B cell (primary cell): ENCODE measurements at regions not wholly inside any gene's neighbourhood (a gene's known extent, or its start where the extent isn't known, plus 50 kb on each side); places are given as distances from the start of the nearest gene placed in this dataset.

Experiments used
- ATAC-seq: fragments of 200-7000 bp; cut with Tn5 transposase; one replicate; pipeline ENCODE4 v1.10.0; 2021; ENCODE audit warnings: low read depth, mild to moderate bottlenecking, moderate number of reproducible peaks, moderate library complexity
- CTCF ChIA-PET: fragments of 350-600 bp; sonication (Branson Sonifier 250); formaldehyde crosslinking; loops from one replicate; lab custom pipeline; 2021; ENCODE audit warnings: antibody characterized with exemption, inconsistent platforms; lab: Charles Lee
- POLR2A ChIA-PET: fragments of 350-600 bp; sonication (Branson Sonifier 250); formaldehyde crosslinking; loops from one replicate; lab custom pipeline; 2021; ENCODE audit warnings: antibody characterized with exemption; lab: Charles Lee
- DNase-seq: peaks from one replicate; pipeline ENCODE4 v3.0.0; 2013
- H2AFZ ChIP-seq: 2 replicates; pipeline ENCODE4 v1.6.1; 2012; ENCODE audit warnings: mild to moderate bottlenecking, low read depth, low read length; ENCODE audit not compliant: insufficient read depth, poor library complexity, severe bottlenecking
- H3K27ac ChIP-seq, 2 donors: 1 replicate in 1 of 2; 2 replicates in 1 of 2; pipeline ENCODE4 v1.5.1; 2012 to 2013; ENCODE audit warnings: low read length in 2 of 2, mild to moderate bottlenecking in 2 of 2, moderate library complexity in 1 of 2
- H3K27me3 ChIP-seq, 4 experiments: fragments of 200-600 bp in 1 of 4; sonication (generic) in 1 of 4; replicated peaks in 1 of 4; 1 replicate in 2 of 4; 2 replicates in 2 of 4; pipeline versions ENCODE4 v1.6.1 to v1.7.0; 2013 to 2016; ENCODE audit warnings: low read length in 3 of 4, mild to moderate bottlenecking in 2 of 4, mixed read lengths in 1 of 4, moderate library complexity in 1 of 4; ENCODE audit not compliant: insufficient read depth in 4 of 4, control insufficient read depth in 3 of 4; ENCODE audit errors: control extremely low read depth in 1 of 4
- H3K36me3 ChIP-seq, 2 experiments: replicated peaks in 1 of 2; 1 replicate in 1 of 2; 2 replicates in 1 of 2; pipeline versions ENCODE4 v1.6.1 to v1.7.1; 2013; ENCODE audit warnings: low read length in 1 of 2; ENCODE audit not compliant: insufficient read depth in 2 of 2, control insufficient read depth in 1 of 2; ENCODE audit errors: control extremely low read depth in 1 of 2, extremely low read depth in 1 of 2
- H3K4me1 ChIP-seq, 2 donors: fragments of 200-600 bp in 1 of 2; sonication (generic) in 1 of 2; 1 replicate in 1 of 2; 2 replicates in 1 of 2; pipeline versions ENCODE4 v1.5.1 to v1.6.1; 2013 to 2017; ENCODE audit warnings: low read length in 2 of 2; ENCODE audit not compliant: control insufficient read depth in 2 of 2, insufficient read depth in 2 of 2
- H3K4me2 ChIP-seq: replicated peaks from 2 replicates; pipeline ENCODE3; 2012; ENCODE audit warnings: mild to moderate bottlenecking, low read depth, low read length; ENCODE audit not compliant: poor library complexity, severe bottlenecking
- H3K4me3 ChIP-seq, 5 experiments: fragments of 200-600 bp in 1 of 5; sonication (generic) in 1 of 5; 1 replicate in 3 of 5; 2 replicates in 2 of 5; pipeline versions ENCODE4 v1.5.1 to v1.7.0; 2011 to 2016; ENCODE audit warnings: low read length in 4 of 5, mild to moderate bottlenecking in 4 of 5, low read depth in 2 of 5, control low read depth in 1 of 5, moderate library complexity in 1 of 5; ENCODE audit not compliant: insufficient read depth in 1 of 5; ENCODE audit errors: control extremely low read depth in 1 of 5, extremely low read depth in 1 of 5
- H3K79me2 ChIP-seq: fragments of 200-600 bp; sonication (generic); one replicate; pipeline ENCODE4 v1.6.0; 2016; ENCODE audit warnings: low read length; ENCODE audit not compliant: control insufficient read depth, insufficient read depth
- H3K9ac ChIP-seq: fragments of 200-600 bp; sonication (generic); 2 replicates; pipeline ENCODE4 v1.6.1; 2017; ENCODE audit warnings: mild to moderate bottlenecking, low read length, moderate library complexity
- H3K9me3 ChIP-seq, 3 donors: one replicate each; pipeline versions ENCODE4 v1.6.1 to v1.7.1; 2013; ENCODE audit warnings: low read length in 2 of 3; ENCODE audit not compliant: control insufficient read depth in 2 of 3, insufficient read depth in 1 of 3; ENCODE audit errors: control extremely low read depth in 1 of 3
- H4K20me1 ChIP-seq: 2 replicates; pipeline ENCODE4 v1.6.0; 2012; ENCODE audit warnings: mild to moderate bottlenecking, low read length; ENCODE audit not compliant: insufficient read depth, control insufficient read depth, poor library complexity, severe bottlenecking
- H3K27ac Mint-ChIP-seq: one replicate; pipeline ENCODE4 v1.8.0; 2021; ENCODE audit warnings: mixed read lengths
- H3K27me3 Mint-ChIP-seq: one replicate; pipeline ENCODE4 v1.8.0; 2021; ENCODE audit warnings: mixed read lengths
- H3K4me1 Mint-ChIP-seq: one replicate; pipeline ENCODE4 v1.8.0; 2021; ENCODE audit warnings: mixed read lengths
- H3K4me3 Mint-ChIP-seq: one replicate; pipeline ENCODE4 v1.8.0; 2021; ENCODE audit warnings: mixed read lengths
- H3K9me3 Mint-ChIP-seq: one replicate; pipeline ENCODE4 v1.8.0; 2022; ENCODE audit warnings: mixed read lengths; ENCODE audit not compliant: insufficient read depth
- EZH2 ChIP-seq: IDR thresholded peaks from 2 replicates; pipeline ENCODE4 v1.6.1; 2012; ENCODE audit warnings: borderline replicate concordance, low read depth, mild to moderate bottlenecking, moderate library complexity, low read length; ENCODE audit not compliant: insufficient read depth, poor library complexity, severe bottlenecking
- WGBS: methylation state at CpG from one replicate; pipeline ENCODE4 v1.1.5; 2013; ENCODE audit warnings: missing lambda C conversion rate; ENCODE audit not compliant: insufficient coverage; 5-methylcytosine and 5-hydroxymethylcytosine counted together
- intact Hi-C: fragments of 100-400 bp; cut with micrococcal nuclease; formaldehyde crosslinking; loops from one replicate; pipeline ENCODE4 v1.10.0; 2022
- TF ChIP-seq, protein P1 (sequence below): fragments of 200-600 bp; IDR thresholded peaks from one replicate; pipeline ENCODE4 v1.8.0; 2022; ENCODE audit warnings: antibody characterized with exemption, mild to moderate bottlenecking

DNA sequence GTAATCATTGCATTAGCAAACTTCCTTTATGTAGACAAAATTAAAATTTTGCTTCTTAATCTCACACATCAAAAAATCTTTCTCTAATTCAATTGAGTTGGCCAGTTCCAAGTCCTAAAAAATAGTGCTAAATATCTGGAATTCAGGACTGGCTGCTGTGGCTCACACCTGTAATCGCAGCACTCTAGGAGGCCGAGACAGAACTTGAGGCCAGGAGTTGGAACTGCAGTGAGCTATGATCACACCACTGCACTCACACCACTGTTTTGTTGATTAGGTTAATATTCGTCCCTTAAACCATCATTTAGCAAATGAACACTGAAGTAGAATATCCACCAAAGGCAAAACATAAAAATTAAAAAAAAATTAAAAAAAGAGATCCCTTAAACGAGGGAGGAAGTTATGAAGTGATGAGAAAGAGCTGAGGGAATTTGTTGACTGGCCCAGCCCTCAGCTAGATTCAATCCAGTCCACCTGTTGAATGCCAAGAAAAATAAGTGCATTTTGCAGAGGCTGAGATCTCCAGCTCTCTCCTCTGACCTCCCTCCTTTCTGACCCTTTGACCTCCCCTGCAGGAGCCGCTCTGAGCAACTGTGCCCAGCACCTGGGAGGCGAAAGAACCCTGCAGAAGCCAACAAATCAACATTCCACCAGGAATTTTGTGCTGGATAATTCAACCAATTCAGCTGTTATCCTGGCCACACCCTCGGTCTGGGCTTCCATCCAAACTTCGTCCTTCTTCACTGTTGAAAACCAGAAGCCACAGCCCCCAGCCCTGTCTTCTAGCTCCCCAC, 96.8 kb downstream of the OR2K2 start:
- Mint-ChIP-seq H3K27ac (no peak overlapping the region), H3K27me3 (no peaks in the 10 kb centered on the region), H3K9me3 (no peaks in the 10 kb centered on the region), H3K4me1 (no peaks in the 10 kb centered on the region), H3K4me3 (no peak overlapping the region)
- Histone ChIP-seq H3K27ac (no peak overlapping the region), H4K20me1 (no peaks in the 10 kb centered on the region), H2AFZ (no peak overlapping the region), H3K79me2 (no peaks in the 10 kb centered on the region), H3K9me3 (no peaks in the 10 kb centered on the region), H3K9ac (no peak overlapping the region), H3K4me3 (no peak overlapping the region), H3K27me3 (no peaks in the 10 kb centered on the region), H3K4me2 (no peak overlapping the region), H3K36me3 (no peaks in the 10 kb centered on the region), H3K4me1 (no peaks in the 10 kb centered on the region)
- intact Hi-C loops, result no loop called here
- ChIA-PET POLR2A (no interaction called here), CTCF (interaction anchor here (1.0 kb wide), 1 partner anchor 13 kb away, joined by 3 read pairs; no protein-coding TSS in a partner anchor)
- TF ChIP-seq, protein P1, sequence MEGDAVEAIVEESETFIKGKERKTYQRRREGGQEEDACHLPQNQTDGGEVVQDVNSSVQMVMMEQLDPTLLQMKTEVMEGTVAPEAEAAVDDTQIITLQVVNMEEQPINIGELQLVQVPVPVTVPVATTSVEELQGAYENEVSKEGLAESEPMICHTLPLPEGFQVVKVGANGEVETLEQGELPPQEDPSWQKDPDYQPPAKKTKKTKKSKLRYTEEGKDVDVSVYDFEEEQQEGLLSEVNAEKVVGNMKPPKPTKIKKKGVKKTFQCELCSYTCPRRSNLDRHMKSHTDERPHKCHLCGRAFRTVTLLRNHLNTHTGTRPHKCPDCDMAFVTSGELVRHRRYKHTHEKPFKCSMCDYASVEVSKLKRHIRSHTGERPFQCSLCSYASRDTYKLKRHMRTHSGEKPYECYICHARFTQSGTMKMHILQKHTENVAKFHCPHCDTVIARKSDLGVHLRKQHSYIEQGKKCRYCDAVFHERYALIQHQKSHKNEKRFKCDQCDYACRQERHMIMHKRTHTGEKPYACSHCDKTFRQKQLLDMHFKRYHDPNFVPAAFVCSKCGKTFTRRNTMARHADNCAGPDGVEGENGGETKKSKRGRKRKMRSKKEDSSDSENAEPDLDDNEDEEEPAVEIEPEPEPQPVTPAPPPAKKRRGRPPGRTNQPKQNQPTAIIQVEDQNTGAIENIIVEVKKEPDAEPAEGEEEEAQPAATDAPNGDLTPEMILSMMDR, result no peak
- TF ChIP-seq EZH2, result no peak
- DNase-seq (no peak), ATAC-seq (no peak)
- 68% methylated on average over 4 of the region's 8 CpGs for WGBS

DNA sequence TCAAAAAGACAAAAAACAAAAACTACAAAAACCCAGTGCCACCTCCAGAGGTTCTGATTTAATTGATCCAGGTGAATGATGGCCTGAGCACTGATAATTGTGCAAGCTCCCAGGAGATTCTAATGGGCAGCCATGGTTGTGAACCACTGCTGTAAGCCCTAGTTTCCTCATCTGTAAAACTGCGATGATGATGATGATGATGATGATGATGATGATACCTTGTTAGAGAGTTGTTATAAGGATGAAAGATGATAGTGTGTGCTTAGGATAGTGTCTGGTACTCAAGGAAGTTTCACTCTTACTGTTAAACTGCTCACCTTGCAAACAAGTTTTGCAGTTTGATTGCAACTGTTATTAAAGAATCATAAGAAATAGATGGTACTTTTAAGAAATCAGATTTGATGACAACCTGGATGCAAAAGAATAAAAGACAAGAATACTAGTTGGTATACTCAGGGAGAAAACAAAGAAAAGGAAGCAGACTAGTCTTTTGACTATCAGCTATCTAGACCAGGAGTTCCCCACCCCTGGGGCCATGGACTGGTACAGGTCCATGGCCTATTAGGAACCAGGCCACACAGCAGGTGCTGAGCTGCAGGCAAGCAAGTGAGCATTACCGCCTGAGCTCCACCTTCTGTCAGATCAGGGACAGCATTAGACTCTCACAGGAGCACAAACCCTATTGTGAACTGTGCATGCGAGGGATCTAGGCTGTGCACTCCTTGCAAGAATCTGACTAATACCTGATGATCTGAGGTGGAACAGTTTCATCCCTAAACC, 98.0 kb downstream of the OR2K2 start:
- Histone ChIP-seq H3K36me3 (no peaks in the 10 kb centered on the region), H3K27me3 (no peaks in the 10 kb centered on the region), H3K4me2 (no peak overlapping the region), H3K27ac (no peak overlapping the region), H4K20me1 (no peaks in the 10 kb centered on the region), H2AFZ (no peak overlapping the region), H3K9ac (no peak overlapping the region), H3K4me1 (no peaks in the 10 kb centered on the region), H3K9me3 (no peaks in the 10 kb centered on the region), H3K4me3 (no peak overlapping the region), H3K79me2 (no peaks in the 10 kb centered on the region)
- Mint-ChIP-seq H3K27ac (no peak overlapping the region), H3K4me1 (no peaks in the 10 kb centered on the region), H3K9me3 (no peaks in the 10 kb centered on the region), H3K4me3 (no peak overlapping the region), H3K27me3 (no peaks in the 10 kb centered on the region)
- 98% methylated on average over 3 of the region's 3 CpGs for WGBS
- CTCF ChIA-PET, result no interaction called here
- TF ChIP-seq EZH2, result no peak
- TF ChIP-seq, protein P1, result no peak
- no peak for ATAC-seq
- no peak for DNase-seq
- intact Hi-C loops, result no loop called here
- POLR2A ChIA-PET, result no interaction called here
